ENCODE measurements at regions not wholly inside any gene's neighbourhood (a gene's known extent, or its start where the extent isn't known, plus 50 kb on each side); places are given as distances from the start of the nearest gene placed in this dataset.

GRCh38 chr7:67426654-67427053, 430.0 kb downstream of the TYW1 start:
- DNase-seq = no peak

- DNase-seq = no peak
Observed at GRCh38 chr7:67429735-67430134, 433.1 kb downstream of the TYW1 start.

- DNase-seq = no peak
Observed at GRCh38 chr7:67432536-67433234, 436.1 kb downstream of the TYW1 start.

- no peak for DNase-seq
Observed at GRCh38 chr7:67435894-67436535, 439.4 kb downstream of the TYW1 start.

GRCh38 chr7:67438198-67438882, 441.7 kb downstream of the TYW1 start:
- no peak for DNase-seq

GRCh38 chr7:67438913-67439505, 442.4 kb downstream of the TYW1 start:
- DNase-seq = no peak

GRCh38 chr7:67440321-67440720, 443.7 kb downstream of the TYW1 start:
- no peak for DNase-seq

GRCh38 chr7:67445728-67446127, 449.1 kb downstream of the TYW1 start:
- DNase-seq = no peak

GRCh38 chr7:67447297-67447696, 450.7 kb downstream of the TYW1 start:
- no peak for DNase-seq

GRCh38 chr7:67448271-67448670, 451.6 kb downstream of the TYW1 start:
- no peak for DNase-seq

- no peak for DNase-seq
Observed at GRCh38 chr7:67450171-67450570, 453.5 kb downstream of the TYW1 start.

GRCh38 chr7:67451306-67451705, 454.7 kb downstream of the TYW1 start:
- DNase-seq = no peak

GRCh38 chr7:67452516-67453026, 455.9 kb downstream of the TYW1 start:
- no peak for DNase-seq

- no peak for DNase-seq
Observed at GRCh38 chr7:67453580-67454380, 457.1 kb downstream of the TYW1 start.

- DNase-seq = no peak
Observed at GRCh38 chr7:67455508-67455907, 458.9 kb downstream of the TYW1 start.

GRCh38 chr7:67462781-67463191, 466.2 kb downstream of the TYW1 start:
- DNase-seq = no peak

GRCh38 chr7:67463316-67463715, 466.7 kb downstream of the TYW1 start:
- no peak for DNase-seq

GRCh38 chr7:67463983-67464382, 467.4 kb downstream of the TYW1 start:
- no peak for DNase-seq

GRCh38 chr7:67466109-67466508, 469.5 kb downstream of the TYW1 start:
- DNase-seq = no peak

- DNase-seq = no peak
Observed at GRCh38 chr7:67470256-67470751, 473.7 kb downstream of the TYW1 start.

- DNase-seq = no peak
Observed at GRCh38 chr7:67475293-67475692, 478.7 kb downstream of the TYW1 start.

- DNase-seq = no peak
Observed at GRCh38 chr7:67478066-67478465, 481.4 kb downstream of the TYW1 start.

Data from stimulated activated CD4-positive, alpha-beta T cell treated with anti-CD3 and anti-CD28 coated beads, Interleukin-15, amount 100 ng/mL, for 24 hours (primary cell).